Fibroblast of villous mesenchyme (primary cell): ENCODE measurements at regions not wholly inside any gene's neighbourhood (a gene's known extent, or its start where the extent isn't known, plus 50 kb on each side); places are given as distances from the start of the nearest gene placed in this dataset.

ENCODE experiments used
- DNase-seq: peaks from one replicate; pipeline ENCODE4 v3.0.0-alpha.2; 2010; ENCODE audit warnings: low read depth
- H3K4me3 ChIP-seq: 2 replicates; pipeline ENCODE4 v1.5.1; 2011; ENCODE audit warnings: low read depth, mild to moderate bottlenecking, low read length
- CTCF ChIP-seq: IDR thresholded peaks from 2 replicates; pipeline ENCODE4 v1.5.1; 2012; ENCODE audit warnings: low read depth, mild to moderate bottlenecking, low read length; ENCODE audit not compliant: insufficient read depth

- no peak overlapping the region for H3K4me3 ChIP-seq
- DNase-seq: no peak
- no peak for TF ChIP-seq CTCF
Observed at GRCh38 chr6:17226786-17227233, 54.4 kb upstream of the RBM24 start.

GRCh38 chr6:17227403-17227802 lies 53.8 kb upstream of the RBM24 start:
- DNase-seq: no peak
- no peak for TF ChIP-seq CTCF

More at GRCh38 chr6:17227403-17227802, 53.8 kb upstream of the RBM24 start:
- no peak overlapping the region for H3K4me3 ChIP-seq
